Mucosa of descending colon (tissue), 3 donors: ENCODE measurements at regions not wholly inside any gene's neighbourhood (a gene's known extent, or its start where the extent isn't known, plus 50 kb on each side); places are given as distances from the start of the nearest gene placed in this dataset.

Experiments used
- ATAC-seq: fragments of 200-7000 bp; cut with Tn5 transposase; one replicate; pipeline ENCODE4 v1.9.1; 2020; ENCODE audit warnings: mild to moderate bottlenecking, moderate library complexity
- DNase-seq, 3 donors: peaks; one replicate each; pipeline ENCODE4 v3.0.0-alpha.2; 2020
- H3K36me3 ChIP-seq: fragments of 200-600 bp; one replicate; pipeline ENCODE4 v1.8.0; 2021; ENCODE audit warnings: low read depth, mild to moderate bottlenecking
- H3K4me1 ChIP-seq: fragments of 200-600 bp; one replicate; pipeline ENCODE4 v1.8.0; 2021; ENCODE audit warnings: low read depth, mild to moderate bottlenecking
- H3K4me3 ChIP-seq: fragments of 200-600 bp; one replicate; pipeline ENCODE4 v1.8.0; 2021; ENCODE audit warnings: mild to moderate bottlenecking
- H3K9me3 ChIP-seq: fragments of 200-600 bp; one replicate; pipeline ENCODE4 v1.8.0; 2021; ENCODE audit warnings: mild to moderate bottlenecking
- CTCF ChIP-seq: fragments of 200-600 bp; IDR thresholded peaks from one replicate; pipeline ENCODE4 v1.8.0; 2022; ENCODE audit warnings: antibody characterized with exemption, mild to moderate bottlenecking
- intact Hi-C, 2 donors: fragments of 100-400 bp; cut with DNase I in 1 of 2; cut with micrococcal nuclease in 1 of 2; formaldehyde crosslinking; loops; one replicate each; pipeline versions ENCODE4 v1.11.0 to v1.11.1; 2022; cut with DNase I, micrococcal nuclease
- donor health status: DM: no; HTN: no; CAD: no; lungs with moderate emphysema.
- donor health status: DM: no; HTN: no; CAD: no.
- donor health status: DM: no; HTN: yes; CAD: no.

- no peaks in the 10 kb centered on the region for H3K9me3 ChIP-seq
- no peak for DNase-seq
- no peaks in the 10 kb centered on the region for H3K36me3 ChIP-seq
- TF ChIP-seq CTCF, result no peak
- intact Hi-C loops, result no loop called here
- H3K4me1 ChIP-seq, result peaks cover 4% of the 10 kb centered on the region
- no peak overlapping the region for H3K4me3 ChIP-seq
- ATAC-seq, result no peak
Measured at GRCh38 chr18:46338205-46338604, 234.0 kb downstream of the HAUS1 start.

GRCh38 chr18:46338766-46339165, 234.6 kb downstream of the HAUS1 start:
- no peaks in the 10 kb centered on the region for H3K9me3 ChIP-seq
- no peak for ATAC-seq
- intact Hi-C loops, result no loop called here
- H3K4me1 ChIP-seq, result no peaks in the 10 kb centered on the region
- H3K36me3 ChIP-seq, result no peaks in the 10 kb centered on the region
- no peak overlapping the region for H3K4me3 ChIP-seq
- no peak for TF ChIP-seq CTCF
- no peak for DNase-seq

DNA sequence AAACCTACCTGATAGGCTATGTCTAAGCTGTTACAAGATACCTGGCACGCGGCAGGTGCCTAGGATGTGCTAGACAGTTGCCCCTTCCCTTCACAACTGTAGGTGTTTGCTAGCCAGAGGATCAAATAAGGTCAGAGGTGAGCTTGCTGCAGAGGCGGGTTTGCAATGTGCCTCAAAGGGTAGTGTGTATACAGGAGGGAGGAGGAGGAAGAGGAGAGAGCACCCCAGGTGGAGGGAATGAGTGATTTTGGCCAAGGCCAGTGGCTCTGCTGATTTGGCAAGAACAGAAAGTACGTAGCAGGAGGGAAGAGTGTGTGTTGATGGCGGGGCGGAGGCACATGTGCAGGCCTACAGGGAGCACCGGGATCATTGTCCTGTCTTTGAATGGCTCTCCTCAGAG, 236.5 kb downstream of the HAUS1 start:
- Histone ChIP-seq H3K36me3 (no peaks in the 10 kb centered on the region), H3K9me3 (no peaks in the 10 kb centered on the region), H3K4me1 (no peaks in the 10 kb centered on the region), H3K4me3 (no peak overlapping the region)
- DNase-seq (no peak), ATAC-seq (no peak)
- TF ChIP-seq CTCF, result no peak
- intact Hi-C loops, result no loop called here

- DNase-seq, result no peak
- no peak for ATAC-seq
- H3K4me1 ChIP-seq, result no peaks in the 10 kb centered on the region
- H3K4me3 ChIP-seq, result no peak overlapping the region
- no peaks in the 10 kb centered on the region for H3K9me3 ChIP-seq
- intact Hi-C loops, result no loop called here
- no peak for TF ChIP-seq CTCF
- no peaks in the 10 kb centered on the region for H3K36me3 ChIP-seq
Measured at GRCh38 chr18:46341986-46342525, 237.9 kb downstream of the HAUS1 start.

GRCh38 chr18:46343456-46343855, 239.3 kb downstream of the HAUS1 start:
- no peak for TF ChIP-seq CTCF
- H3K36me3 ChIP-seq, result no peaks in the 10 kb centered on the region
- intact Hi-C loops, result no loop called here
- no peak overlapping the region for H3K4me3 ChIP-seq
- ATAC-seq (no peak), DNase-seq (no peak)
- H3K4me1 ChIP-seq, result no peaks in the 10 kb centered on the region
- no peaks in the 10 kb centered on the region for H3K9me3 ChIP-seq

DNA sequence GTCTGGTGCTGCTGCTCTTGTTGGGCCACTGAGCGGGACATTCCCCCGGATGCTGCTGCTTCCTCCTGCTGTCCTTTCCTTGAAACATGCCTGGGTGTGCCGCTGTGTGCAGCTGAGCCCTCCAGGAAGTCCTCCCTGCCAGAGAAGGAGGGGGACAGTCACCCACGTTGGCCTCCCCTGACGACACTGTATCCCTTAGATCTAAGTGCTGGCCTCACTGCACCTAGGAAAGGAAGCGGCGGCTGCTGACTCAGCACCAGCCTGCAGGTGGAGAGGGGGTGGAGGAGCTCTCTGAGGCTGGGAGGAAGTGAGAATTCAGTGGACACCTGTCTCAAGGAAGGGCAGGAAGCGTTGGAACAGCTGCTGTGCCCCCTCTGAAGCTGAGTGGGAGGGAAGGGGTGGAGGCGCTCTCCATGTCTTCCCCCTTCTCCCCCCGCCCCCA, 239.8 kb downstream of the HAUS1 start:
- Histone ChIP-seq H3K9me3 (no peaks in the 10 kb centered on the region), H3K4me1 (no peaks in the 10 kb centered on the region), H3K4me3 (no peak overlapping the region), H3K36me3 (no peaks in the 10 kb centered on the region)
- no peak for TF ChIP-seq CTCF
- intact Hi-C loops, result no loop called here
- ATAC-seq (peak; percentile 74), DNase-seq (peak in 2 of 3 donors; percentile 40 to 57)
